Natural killer cell treated with Interleukin-12 subunit alpha and Interleukin-12 subunit beta and Interleukin-15 and Interleukin-18, amount 100 ng/mL, for 72 hours (primary cell): ENCODE measurements at regions not wholly inside any gene's neighbourhood (a gene's known extent, or its start where the extent isn't known, plus 50 kb on each side); places are given as distances from the start of the nearest gene placed in this dataset.

ENCODE experiments used
- ATAC-seq, 2 donors: fragments of 150-1000 bp; cut with Tn5 transposase in 1 of 2; sonication (Bioruptor Pico), chemical (Tn5 transposase) in 1 of 2; 2 replicates each; pipeline ENCODE4 v1.10.0; 2021
- DNase-seq: peaks from one replicate; pipeline ENCODE4 v3.0.0; 2022; ENCODE audit warnings: low spot score
- H3K27ac Mint-ChIP-seq, 2 donors: 1 replicate in 1 of 2; 2 replicates in 1 of 2; pipeline ENCODE4 v1.8.0; 2022; ENCODE audit warnings: mixed read lengths in 2 of 2, mild to moderate bottlenecking in 1 of 2, moderate library complexity in 1 of 2
- H3K27me3 Mint-ChIP-seq, 2 donors: 1 replicate in 1 of 2; 2 replicates in 1 of 2; pipeline ENCODE4 v1.8.0; 2022; ENCODE audit warnings: mixed read lengths in 2 of 2
- H3K36me3 Mint-ChIP-seq: one replicate; pipeline ENCODE4 v1.8.0; 2022; ENCODE audit warnings: mixed read lengths
- H3K4me1 Mint-ChIP-seq, 2 donors: 1 replicate in 1 of 2; 2 replicates in 1 of 2; pipeline ENCODE4 v1.8.0; 2022; ENCODE audit warnings: low read depth in 2 of 2, mixed read lengths in 2 of 2, mild to moderate bottlenecking in 1 of 2
- H3K4me3 Mint-ChIP-seq: one replicate; pipeline ENCODE4 v1.8.0; 2022; ENCODE audit warnings: mixed read lengths
- H3K9me3 Mint-ChIP-seq: 2 replicates; pipeline ENCODE4 v1.8.0; 2022; ENCODE audit warnings: mixed read lengths

GRCh38 chr3:66581256-66581655 is 80.4 kb upstream of the LRIG1 start:
- peaks cover 31% of the 10 kb centered on the region for H3K36me3 Mint-ChIP-seq
- H3K27me3 Mint-ChIP-seq, result peaks cover 49 to 79% of the 10 kb centered on the region in 2 donors

GRCh38 chr3:66582721-66583423 is 82.0 kb upstream of the LRIG1 start:
- Mint-ChIP-seq H3K4me1 (peaks cover 24 to 31% of the 10 kb centered on the region in 2 donors), H3K27me3 (peaks cover 43 to 72% of the 10 kb centered on the region in 2 donors), H3K4me3 (peak overlapping the region; percentile 4), H3K9me3 (peaks cover 4% of the 10 kb centered on the region), H3K27ac (no peak overlapping the region), H3K36me3 (peaks cover 31% of the 10 kb centered on the region)
- DNase-seq, result peak; percentile 67
- peak; percentile 78 to 86 for ATAC-seq

More at GRCh38 chr3:66581256-66581655, 80.4 kb upstream of the LRIG1 start:
- Mint-ChIP-seq H3K4me3 (no peak overlapping the region), H3K9me3 (peaks cover 4% of the 10 kb centered on the region), H3K4me1 (peaks cover 24 to 31% of the 10 kb centered on the region in 2 donors), H3K27ac (peak overlapping the region in 1 of 2 donors; percentile 13)
- DNase-seq, result no peak
- no peak for ATAC-seq

GRCh38 chr3:66583424-66584040 is 82.7 kb upstream of the LRIG1 start:
- peaks cover 27% of the 10 kb centered on the region for H3K36me3 Mint-ChIP-seq
- peaks cover 1% of the 10 kb centered on the region for H3K9me3 Mint-ChIP-seq
- no peak for ATAC-seq
- H3K27me3 Mint-ChIP-seq, result peaks cover 42 to 66% of the 10 kb centered on the region in 2 donors
- no peak for DNase-seq
- H3K4me3 Mint-ChIP-seq, result peak overlapping the region; percentile 4
- no peak overlapping the region for H3K27ac Mint-ChIP-seq
- peaks cover 24 to 31% of the 10 kb centered on the region in 2 donors for H3K4me1 Mint-ChIP-seq

- DNase-seq, result no peak
- Mint-ChIP-seq H3K9me3 (no peaks in the 10 kb centered on the region), H3K27me3 (peaks cover 47 to 63% of the 10 kb centered on the region in 2 donors), H3K4me3 (no peak overlapping the region), H3K27ac (no peak overlapping the region), H3K36me3 (peaks cover 14% of the 10 kb centered on the region), H3K4me1 (peaks cover 24 to 31% of the 10 kb centered on the region in 2 donors)
- ATAC-seq, result no peak
Measured at GRCh38 chr3:66585520-66586095, 84.8 kb upstream of the LRIG1 start.

DNA sequence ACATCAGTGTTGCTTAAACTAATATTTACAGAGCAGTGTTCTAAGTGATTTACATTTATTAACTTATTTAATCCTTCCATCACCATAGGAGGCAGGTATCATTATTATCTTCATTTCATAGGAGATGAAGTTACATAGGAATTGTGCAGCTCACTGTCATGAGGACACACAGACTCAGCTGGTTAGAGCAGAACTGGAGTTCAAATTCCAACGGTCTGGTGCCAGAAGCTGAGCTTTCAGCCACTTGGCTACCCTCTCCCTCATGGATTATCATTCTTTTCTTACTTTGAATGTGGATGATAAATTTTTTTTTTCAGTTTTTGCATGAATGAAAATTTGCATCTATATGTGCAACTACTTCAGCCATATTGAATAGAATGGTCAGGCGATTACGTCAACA is 86.0 kb upstream of the LRIG1 start:
- Mint-ChIP-seq H3K9me3 (no peaks in the 10 kb centered on the region), H3K27me3 (peaks cover 44 to 62% of the 10 kb centered on the region in 2 donors), H3K4me1 (peaks cover 21 to 25% of the 10 kb centered on the region in 2 donors), H3K27ac (no peak overlapping the region), H3K36me3 (peaks cover 5% of the 10 kb centered on the region), H3K4me3 (no peak overlapping the region)
- no peak for ATAC-seq
- no peak for DNase-seq

DNA sequence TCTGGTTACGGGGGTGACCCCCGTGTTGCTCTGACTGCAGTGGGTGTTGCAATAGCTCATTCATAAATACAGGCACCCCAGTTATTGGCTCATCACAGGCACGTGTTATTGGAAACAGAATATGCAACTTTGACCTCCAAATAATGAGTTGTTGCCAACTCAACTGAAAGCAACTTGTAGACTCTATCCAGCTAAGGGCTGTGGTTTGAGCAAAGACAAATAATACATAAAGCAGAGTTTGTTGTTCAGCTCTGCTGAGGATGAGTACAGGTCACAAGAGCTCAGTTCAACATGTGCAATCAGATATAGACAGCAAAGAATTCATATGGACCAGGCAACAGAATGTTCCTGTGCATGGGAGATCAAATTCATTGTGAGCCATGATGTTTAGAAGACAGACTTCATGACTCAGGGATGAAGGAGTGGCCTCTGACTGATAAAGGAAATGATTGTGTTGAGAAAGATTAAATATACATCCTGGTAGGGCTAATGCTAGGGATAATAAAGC is 87.6 kb upstream of the LRIG1 start:
- ATAC-seq, result no peak
- Mint-ChIP-seq H3K4me1 (peaks cover 11 to 13% of the 10 kb centered on the region in 2 donors), H3K4me3 (no peak overlapping the region), H3K27me3 (peaks cover 51 to 63% of the 10 kb centered on the region in 2 donors), H3K27ac (no peak overlapping the region), H3K9me3 (no peaks in the 10 kb centered on the region), H3K36me3 (peaks cover 3% of the 10 kb centered on the region)
- no peak for DNase-seq

DNA sequence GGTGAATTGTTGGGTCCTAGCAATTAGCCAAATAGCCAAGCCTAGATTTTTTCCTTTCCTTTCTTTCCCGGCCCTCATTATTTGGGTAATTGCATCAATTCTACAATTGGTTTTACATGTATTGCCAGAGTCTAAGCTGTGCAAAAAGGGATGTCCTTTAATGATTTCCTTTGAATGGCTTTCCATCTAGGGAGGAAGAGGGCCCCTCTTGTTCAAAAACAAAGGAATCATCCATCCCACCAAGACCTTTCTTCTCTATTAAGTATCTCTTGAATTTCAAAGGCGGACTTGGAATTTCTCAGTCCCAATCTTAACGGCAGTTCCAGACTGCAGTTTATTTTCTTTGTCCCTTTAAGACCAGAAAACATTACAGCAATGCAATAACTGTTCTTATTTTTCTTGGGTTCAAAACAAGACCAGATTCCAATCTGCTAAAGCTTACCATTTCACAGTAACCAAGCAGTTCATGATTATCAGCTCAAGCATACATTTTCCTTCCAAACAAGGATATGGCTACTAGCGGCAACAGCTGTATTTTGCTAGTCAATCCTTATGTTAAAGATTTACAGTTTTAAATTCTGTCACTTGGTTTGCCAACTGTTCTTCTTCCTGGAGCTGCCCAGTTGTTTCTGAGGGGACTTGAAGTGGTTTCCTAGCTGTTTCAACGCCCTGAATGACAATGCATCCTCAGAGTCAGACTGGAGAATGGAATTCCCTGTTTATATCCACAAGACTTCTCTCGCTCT is 91.4 kb upstream of the LRIG1 start:
- DNase-seq (no peak), ATAC-seq (no peak)
- Mint-ChIP-seq H3K27ac (no peak overlapping the region), H3K27me3 (peaks cover 48 to 54% of the 10 kb centered on the region in 2 donors), H3K9me3 (no peaks in the 10 kb centered on the region), H3K36me3 (no peaks in the 10 kb centered on the region), H3K4me1 (no peaks in the 10 kb centered on the region), H3K4me3 (no peak overlapping the region)

DNA sequence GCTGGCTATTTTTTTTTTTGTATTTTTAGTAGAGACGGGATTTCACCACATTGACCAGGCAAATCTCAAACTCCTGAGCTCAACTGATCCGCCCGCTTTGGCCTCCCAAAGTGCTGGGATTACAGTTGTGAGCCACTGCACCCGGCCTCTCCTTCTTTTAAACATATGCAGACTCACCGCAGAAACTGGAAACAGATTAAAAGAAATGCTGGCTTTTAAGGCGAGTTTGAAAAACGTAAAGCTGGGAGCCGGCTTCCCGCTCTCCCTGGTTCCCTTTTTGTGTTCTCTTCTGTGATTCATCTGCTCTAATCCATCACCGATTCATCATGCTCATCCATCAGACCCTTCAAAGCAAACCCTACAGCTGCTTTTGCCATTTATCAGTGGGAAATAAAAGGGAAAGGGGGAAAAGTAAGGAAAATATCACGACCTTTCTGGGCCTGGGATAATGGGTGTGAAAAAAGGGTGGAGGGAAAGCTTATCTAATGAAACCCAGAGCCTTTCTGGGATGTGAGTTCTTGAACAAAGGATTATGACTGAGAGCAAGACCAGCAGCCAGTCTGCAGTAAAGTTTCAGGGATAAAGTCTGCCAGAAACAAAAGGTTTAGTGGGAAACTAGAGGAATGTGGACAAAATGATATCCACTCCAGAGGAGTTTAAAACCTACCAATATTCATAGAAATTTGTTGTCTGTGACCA is 92.3 kb upstream of the LRIG1 start:
- no peak overlapping the region for H3K4me3 Mint-ChIP-seq
- peaks cover 45 to 47% of the 10 kb centered on the region in 2 donors for H3K27me3 Mint-ChIP-seq
- ATAC-seq (no peak), DNase-seq (no peak)
- H3K9me3 Mint-ChIP-seq, result no peaks in the 10 kb centered on the region
- no peaks in the 10 kb centered on the region for H3K4me1 Mint-ChIP-seq
- H3K36me3 Mint-ChIP-seq, result no peaks in the 10 kb centered on the region
- H3K27ac Mint-ChIP-seq, result no peak overlapping the region

DNA sequence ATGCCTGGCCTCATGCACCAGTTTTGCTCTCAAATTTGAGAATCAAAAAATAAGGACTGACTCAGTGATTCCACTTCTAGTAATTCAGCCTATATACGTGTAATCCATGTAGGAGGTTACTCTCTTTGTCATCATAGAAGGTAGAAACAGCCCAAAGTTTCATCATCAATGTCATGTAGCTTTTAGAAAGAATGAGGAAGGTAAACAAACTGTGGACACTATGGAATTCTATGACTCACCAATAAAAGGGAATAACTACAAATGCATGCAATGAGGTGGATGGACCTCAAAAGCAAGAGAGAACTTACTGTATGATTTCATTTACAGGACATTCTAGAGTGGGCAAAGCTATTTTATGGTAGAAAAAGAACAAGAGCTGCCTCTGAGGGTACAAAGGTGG is 93.2 kb upstream of the LRIG1 start:
- Mint-ChIP-seq H3K4me3 (no peak overlapping the region), H3K27ac (no peak overlapping the region), H3K36me3 (no peaks in the 10 kb centered on the region), H3K9me3 (no peaks in the 10 kb centered on the region), H3K27me3 (peaks cover 40 to 47% of the 10 kb centered on the region in 2 donors), H3K4me1 (no peaks in the 10 kb centered on the region)
- ATAC-seq (no peak), DNase-seq (no peak)

DNA sequence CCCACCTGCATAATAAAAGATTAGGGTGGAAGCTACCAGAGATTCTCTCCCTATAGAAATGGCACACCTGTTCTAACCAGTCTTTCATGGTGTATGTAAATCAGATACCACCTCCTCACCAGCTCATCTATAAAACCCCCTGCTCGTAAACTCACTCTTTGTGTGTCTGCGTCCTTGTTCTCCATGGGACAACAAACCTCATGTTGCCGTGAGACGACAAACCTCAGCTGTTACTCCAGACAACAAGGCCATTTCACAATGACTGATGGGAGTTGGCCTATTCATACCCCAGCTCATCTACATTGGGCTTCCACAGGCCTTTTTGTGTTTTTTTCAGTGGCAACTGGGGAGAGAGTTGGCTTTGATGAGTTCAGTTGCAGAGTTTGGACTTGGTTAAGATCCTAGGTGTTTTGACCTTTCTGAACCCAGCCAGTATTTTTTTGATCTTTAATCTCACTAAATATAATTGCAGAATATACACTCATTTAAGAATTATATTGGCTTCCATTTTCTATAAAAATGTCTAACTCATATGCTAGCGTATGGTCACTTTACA is 96.6 kb upstream of the LRIG1 start:
- no peaks in the 10 kb centered on the region for H3K36me3 Mint-ChIP-seq
- H3K4me3 Mint-ChIP-seq, result no peak overlapping the region
- no peaks in the 10 kb centered on the region for H3K9me3 Mint-ChIP-seq
- no peak for DNase-seq
- H3K27me3 Mint-ChIP-seq, result peaks cover 28 to 32% of the 10 kb centered on the region in 2 donors
- no peak for ATAC-seq
- H3K27ac Mint-ChIP-seq, result no peak overlapping the region
- H3K4me1 Mint-ChIP-seq, result no peaks in the 10 kb centered on the region

- peaks cover 29 to 38% of the 10 kb centered on the region in 2 donors for H3K27me3 Mint-ChIP-seq
- no peaks in the 10 kb centered on the region for H3K36me3 Mint-ChIP-seq
- H3K4me1 Mint-ChIP-seq, result no peaks in the 10 kb centered on the region
- DNase-seq (no peak), ATAC-seq (no peak)
- no peak overlapping the region for H3K27ac Mint-ChIP-seq
- H3K9me3 Mint-ChIP-seq, result no peaks in the 10 kb centered on the region
- no peak overlapping the region for H3K4me3 Mint-ChIP-seq
Measured at GRCh38 chr3:66598168-66598567, 97.3 kb upstream of the LRIG1 start.

DNA sequence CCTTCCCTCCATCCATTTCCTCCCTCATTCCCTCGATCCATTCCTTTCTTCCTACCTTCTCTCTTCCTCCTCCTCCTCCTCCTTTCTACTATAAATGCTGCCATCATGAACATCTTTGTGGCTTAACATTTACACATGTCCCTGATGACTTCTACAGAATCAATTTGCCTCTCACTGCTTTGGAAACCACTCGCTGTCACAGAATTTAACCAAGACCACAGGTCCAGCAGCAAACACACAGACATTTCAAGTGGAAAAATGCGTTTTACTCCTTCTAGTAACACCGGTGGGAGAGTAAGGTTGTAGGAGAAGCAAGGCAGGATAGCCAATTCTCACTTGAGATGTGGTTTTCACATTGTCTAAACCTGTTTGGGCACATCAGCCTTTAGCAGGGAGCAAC is 101.4 kb upstream of the LRIG1 start:
- DNase-seq, result no peak
- Mint-ChIP-seq H3K27me3 (peaks cover 27 to 35% of the 10 kb centered on the region in 2 donors), H3K36me3 (no peaks in the 10 kb centered on the region), H3K27ac (no peak overlapping the region), H3K9me3 (no peaks in the 10 kb centered on the region), H3K4me1 (no peaks in the 10 kb centered on the region), H3K4me3 (no peak overlapping the region)
- ATAC-seq, result no peak

DNA sequence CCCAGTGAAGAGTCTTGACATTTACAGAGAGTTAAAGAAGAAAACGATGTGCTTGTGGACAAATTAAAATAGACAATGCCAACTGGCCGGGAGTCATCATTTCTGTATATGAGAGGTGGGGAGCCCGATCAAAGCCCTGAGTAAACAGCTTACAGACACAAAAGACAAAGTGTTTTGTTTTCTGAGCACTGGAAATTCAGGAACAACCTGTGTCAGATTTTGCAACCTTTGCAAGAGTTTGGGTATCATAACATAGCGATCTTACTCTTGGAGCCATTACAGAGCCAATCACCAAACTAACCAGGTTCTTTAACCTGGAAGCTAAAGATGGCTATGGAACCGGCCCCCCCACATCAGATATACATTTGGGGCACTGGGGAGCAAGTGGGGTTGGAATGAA is 101.9 kb upstream of the LRIG1 start:
- Mint-ChIP-seq H3K4me3 (no peak overlapping the region), H3K4me1 (no peaks in the 10 kb centered on the region), H3K36me3 (no peaks in the 10 kb centered on the region), H3K27ac (no peak overlapping the region), H3K27me3 (peaks cover 25 to 35% of the 10 kb centered on the region in 2 donors), H3K9me3 (no peaks in the 10 kb centered on the region)
- DNase-seq (no peak), ATAC-seq (no peak)
